GM19452 (cell line): ENCODE measurements at regions not wholly inside any gene's neighbourhood (a gene's known extent, or its start where the extent isn't known, plus 50 kb on each side); places are given as distances from the start of the nearest gene placed in this dataset.
"Not testable (repeated sequence)": the region's sequence is repeated elsewhere in the genome, so short reads cannot be mapped to it uniquely, and the experiment has no call there.

Experiments used
- ATAC-seq: cut with Tn5 transposase; IDR thresholded peaks from one replicate; pipeline ENCODE4 v1.9.1; 2021; ENCODE audit not compliant: unreplicated experiment

GRCh38 chrY:23361897-23362296 lies 142.6 kb downstream of the DAZ2 start:
- not testable (repeated sequence) for ATAC-seq

- not testable (repeated sequence) for ATAC-seq
These were observed 144.1 kb downstream of the DAZ2 start for GRCh38 chrY:23363239-23363997.

- ATAC-seq, result not testable (repeated sequence)
These were observed 144.8 kb downstream of the DAZ2 start for GRCh38 chrY:23364174-23364573.

GRCh38 chrY:23397132-23397531 lies 177.8 kb downstream of the DAZ2 start:
- ATAC-seq, result not testable (repeated sequence)

GRCh38 chrY:23401280-23401679 lies 181.9 kb downstream of the DAZ2 start:
- not testable (repeated sequence) for ATAC-seq

- not testable (repeated sequence) for ATAC-seq
These were observed 182.5 kb downstream of the DAZ2 start for GRCh38 chrY:23401818-23402217.

- ATAC-seq, result not testable (repeated sequence)
These were observed 196.6 kb downstream of the DAZ2 start for GRCh38 chrY:23415955-23416354.

GRCh38 chrY:23429264-23429663 lies 209.9 kb downstream of the DAZ2 start:
- not testable (repeated sequence) for ATAC-seq

- ATAC-seq, result peak; percentile 93
These were observed 225.4 kb downstream of the DAZ2 start for GRCh38 chrY:23444742-23445141.

- not testable (repeated sequence) for ATAC-seq
These were observed 225.9 kb downstream of the DAZ2 start for GRCh38 chrY:23445225-23445624.

GRCh38 chrY:23455647-23456046 lies 236.3 kb downstream of the DAZ2 start:
- not testable (repeated sequence) for ATAC-seq

GRCh38 chrY:23502883-23503282 lies 283.6 kb downstream of the DAZ2 start:
- peak; percentile 58 for ATAC-seq
